H9 (cell line): ENCODE measurements at regions not wholly inside any gene's neighbourhood (a gene's known extent, or its start where the extent isn't known, plus 50 kb on each side); places are given as distances from the start of the nearest gene placed in this dataset.

Experiments
- DNase-seq: peaks from one replicate; pipeline ENCODE4 v3.0.0-alpha.2; 2017
- H2AFZ ChIP-seq: one replicate; pipeline ENCODE4 v1.6.1; 2013; ENCODE audit warnings: mild to moderate bottlenecking, low read length, control low read depth, moderate library complexity
- H2AK5ac ChIP-seq: 2 replicates; pipeline ENCODE4 v1.6.1; 2013; ENCODE audit warnings: low read length, control low read depth, mixed read lengths; ENCODE audit not compliant: insufficient read length
- H2BK120ac ChIP-seq: one replicate; pipeline ENCODE4 v1.6.1; 2013; ENCODE audit warnings: low read depth, mild to moderate bottlenecking, low read length, control low read depth, inconsistent platforms; ENCODE audit not compliant: poor library complexity, severe bottlenecking
- H2BK12ac ChIP-seq: 2 replicates; pipeline ENCODE4 v1.6.1; 2013; ENCODE audit warnings: low read length, control low read depth, mixed read lengths, low read depth; ENCODE audit not compliant: insufficient read length
- H2BK15ac ChIP-seq: 2 replicates; pipeline ENCODE4 v1.6.1; 2013; ENCODE audit warnings: low read depth, low read length, control low read depth
- H2BK20ac ChIP-seq: one replicate; pipeline ENCODE4 v1.6.1; 2013; ENCODE audit warnings: low read depth, mild to moderate bottlenecking, low read length, control low read depth, inconsistent platforms; ENCODE audit not compliant: poor library complexity, severe bottlenecking
- H2BK5ac ChIP-seq: 2 replicates; pipeline ENCODE4 v1.6.1; 2013; ENCODE audit warnings: low read length, control low read depth, mixed read lengths; ENCODE audit not compliant: insufficient read length
- H3K14ac ChIP-seq: 2 replicates; pipeline ENCODE4 v1.6.1; 2013; ENCODE audit warnings: low read length, control low read depth; ENCODE audit not compliant: insufficient read depth
- H3K18ac ChIP-seq: 2 replicates; pipeline ENCODE4 v1.6.1; 2013; ENCODE audit warnings: low read depth, mild to moderate bottlenecking, mixed read lengths, low read length, control low read depth; ENCODE audit not compliant: insufficient read length
- H3K23ac ChIP-seq: 2 replicates; pipeline ENCODE4 v1.6.1; 2013; ENCODE audit warnings: low read length, control low read depth, mixed read lengths, low read depth; ENCODE audit not compliant: insufficient read length
- H3K23me2 ChIP-seq: 2 replicates; pipeline ENCODE4 v1.6.1; 2013; ENCODE audit warnings: low read depth, mild to moderate bottlenecking, mixed read lengths, low read length, control low read depth; ENCODE audit not compliant: insufficient read length, poor library complexity, severe bottlenecking
- H3K27ac ChIP-seq: 2 replicates; pipeline ENCODE4 v1.5.1; 2013; ENCODE audit warnings: low read length, control low read depth, mixed read lengths, low read depth; ENCODE audit not compliant: insufficient read length
- H3K27me3 ChIP-seq: 2 replicates; pipeline ENCODE4 v1.6.1; 2013; ENCODE audit warnings: low read length, control low read depth, inconsistent platforms; ENCODE audit not compliant: insufficient read depth
- H3K4ac ChIP-seq: 2 replicates; pipeline ENCODE4 v1.6.1; 2013; ENCODE audit warnings: low read depth, mild to moderate bottlenecking, control low read depth, inconsistent platforms, low read length, moderate library complexity
- H3K4me1 ChIP-seq: 2 replicates; pipeline ENCODE4 v1.6.1; 2013; ENCODE audit warnings: low read length, control low read depth, inconsistent platforms; ENCODE audit not compliant: insufficient read depth
- H3K4me2 ChIP-seq: 2 replicates; pipeline ENCODE4 v1.6.1; 2013; ENCODE audit warnings: low read length, control low read depth, mixed read lengths; ENCODE audit not compliant: insufficient read length, insufficient read depth
- H3K56ac ChIP-seq: 2 replicates; pipeline ENCODE4 v1.6.1; 2013; ENCODE audit warnings: low read depth, mild to moderate bottlenecking, mixed read lengths, low read length, control low read depth; ENCODE audit not compliant: insufficient read length
- H3K79me1 ChIP-seq: 2 replicates; pipeline ENCODE4 v1.6.1; 2013; ENCODE audit warnings: low read depth, mild to moderate bottlenecking, moderate library complexity, low read length, control low read depth, inconsistent platforms; ENCODE audit not compliant: insufficient read depth, poor library complexity, severe bottlenecking
- H3K79me2 ChIP-seq: 2 replicates; pipeline ENCODE4 v1.6.1; 2013; ENCODE audit warnings: low read length, control low read depth, inconsistent platforms; ENCODE audit not compliant: insufficient read depth
- H3K9ac ChIP-seq: 2 replicates; pipeline ENCODE4 v1.6.1; 2013; ENCODE audit warnings: low read length, control low read depth, mixed read lengths; ENCODE audit not compliant: insufficient read length; ENCODE audit errors: extremely low read depth
- H3K9me3 ChIP-seq: one replicate; pipeline ENCODE4 v1.6.1; 2013; ENCODE audit warnings: low read depth, low read length, inconsistent platforms; ENCODE audit not compliant: control insufficient read depth
- H3T11ph ChIP-seq: one replicate; pipeline ENCODE4 v1.6.1; 2013; ENCODE audit warnings: mild to moderate bottlenecking, low read length, control low read depth, inconsistent platforms
- H4K20me1 ChIP-seq: one replicate; pipeline ENCODE4 v1.6.1; 2013; ENCODE audit not compliant: control insufficient read depth, insufficient read length, insufficient read depth
- H4K5ac ChIP-seq: 2 replicates; pipeline ENCODE4 v1.6.1; 2013; ENCODE audit warnings: low read depth, mild to moderate bottlenecking, mixed read lengths, low read length, control low read depth; ENCODE audit not compliant: insufficient read length
- H4K8ac ChIP-seq: replicated peaks from 2 replicates; pipeline ENCODE4 v1.6.1; 2013; ENCODE audit warnings: low read length, control low read depth, mixed read lengths, low read depth; ENCODE audit not compliant: insufficient read length
- H4K91ac ChIP-seq: 2 replicates; pipeline ENCODE4 v1.6.1; 2013; ENCODE audit warnings: low read depth, mild to moderate bottlenecking, moderate library complexity, mixed read lengths, low read length, control low read depth; ENCODE audit not compliant: insufficient read length
- H3K27ac Mint-ChIP-seq, 3 experiments: 2 replicates in 2 of 3; 3 replicates in 1 of 3; pipeline ENCODE4 v1.8.0; 2020 to 2021; ENCODE audit warnings: mixed read lengths in 3 of 3, mild to moderate bottlenecking in 1 of 3, moderate library complexity in 1 of 3
- H3K27me3 Mint-ChIP-seq: 2 replicates; pipeline ENCODE4 v1.8.0; 2021; ENCODE audit warnings: low read depth, mild to moderate bottlenecking, moderate library complexity, mixed read lengths
- H3K36me3 Mint-ChIP-seq, 3 experiments: 2 replicates in 2 of 3; 3 replicates in 1 of 3; pipeline ENCODE4 v1.8.0; 2020 to 2021; ENCODE audit warnings: low read depth in 3 of 3, mixed read lengths in 3 of 3; ENCODE audit not compliant: insufficient read depth in 1 of 3
- H3K4me1 Mint-ChIP-seq, 2 experiments: 2 replicates each; pipeline ENCODE4 v1.8.0; 2020; ENCODE audit warnings: mixed read lengths in 2 of 2
- H3K4me3 Mint-ChIP-seq, 2 experiments: 2 replicates in 1 of 2; 3 replicates in 1 of 2; pipeline ENCODE4 v1.8.0; 2020 to 2021; ENCODE audit warnings: mild to moderate bottlenecking in 2 of 2, mixed read lengths in 2 of 2, moderate library complexity in 1 of 2
- H3K9me3 Mint-ChIP-seq, 2 experiments: 2 replicates in 1 of 2; 3 replicates in 1 of 2; pipeline ENCODE4 v1.8.0; 2020; ENCODE audit warnings: mild to moderate bottlenecking in 2 of 2, mixed read lengths in 2 of 2, moderate library complexity in 1 of 2
- CTCF ChIP-seq: fragments of 200-600 bp; sonication (generic); conservative IDR thresholded peaks from 3 replicates; pipeline ENCODE4 v1.8.0; 2021; ENCODE audit warnings: antibody characterized with exemption, mild to moderate bottlenecking
- WGBS: extraction: QIAGEN DNeasy Blood & Tissue Kit; methylation state at CpG from one replicate; pipeline ENCODE4 v1.1.7; 2013; ENCODE audit warnings: missing lambda C conversion rate, low lambda C conversion rate, mixed read lengths; ENCODE audit not compliant: insufficient read length; ENCODE audit errors: extremely low coverage; 5-methylcytosine and 5-hydroxymethylcytosine counted together

GRCh38 chr20:40578961-40579360 is 110.1 kb downstream of the MAFB start:
- Histone ChIP-seq H2AK5ac (no peak overlapping the region), H2BK20ac (no peak overlapping the region), H3K4ac (no peak overlapping the region), H2BK15ac (no peak overlapping the region), H3K14ac (no peak overlapping the region), H3T11ph (no peak overlapping the region), H2AFZ (no peak overlapping the region), H3K79me1 (no peaks in the 10 kb centered on the region), H3K27ac (no peak overlapping the region), H3K27me3 (no peaks in the 10 kb centered on the region), H4K5ac (no peak overlapping the region), H2BK120ac (no peak overlapping the region), H4K20me1 (no peaks in the 10 kb centered on the region), H3K56ac (no peak overlapping the region), H3K23ac (no peak overlapping the region), H2BK5ac (no peak overlapping the region), H3K79me2 (no peaks in the 10 kb centered on the region), H4K8ac (no peak overlapping the region), H3K9me3 (no peaks in the 10 kb centered on the region), H2BK12ac (no peak overlapping the region), H3K4me1 (no peaks in the 10 kb centered on the region), H4K91ac (no peak overlapping the region), H3K9ac (no peak overlapping the region), H3K18ac (no peak overlapping the region), H3K23me2 (no peaks in the 10 kb centered on the region), H3K4me2 (no peak overlapping the region)
- Mint-ChIP-seq H3K4me1 (peaks cover 3 to 6% of the 10 kb centered on the region in 2 experiments), H3K27me3 (no peaks in the 10 kb centered on the region; the same call in 1 of the 2 replicates), H3K9me3 (peaks cover 0 to 2% of the 10 kb centered on the region in 2 experiments; a peak in 1 of 5 replicates), H3K27ac (no peak overlapping the region), H3K4me3 (no peak overlapping the region), H3K36me3 (no peaks in the 10 kb centered on the region)
- WGBS, result no CpG with 5 or more reads among the region's 4 CpGs
- no peak for TF ChIP-seq CTCF
- DNase-seq, result no peak
